Spleen (tissue), 11 donors: ENCODE measurements at regions not wholly inside any gene's neighbourhood (a gene's known extent, or its start where the extent isn't known, plus 50 kb on each side); places are given as distances from the start of the nearest gene placed in this dataset.

Experiments
- DNase-seq: peaks from one replicate; pipeline ENCODE4 v3.0.0-alpha.2; 2020
- H3K27ac ChIP-seq, 8 donors: fragments of 200-600 bp; sonication (generic) in 7 of 8; 1 replicate in 4 of 8; 2 replicates in 4 of 8; pipeline versions ENCODE4 v1.5.0 to v1.8.0; 2016 to 2021; ENCODE audit warnings: inconsistent platforms in 4 of 8, mild to moderate bottlenecking in 4 of 8, moderate library complexity in 1 of 8
- H3K27me3 ChIP-seq, 7 donors: fragments of 200-600 bp; sonication (generic) in 6 of 7; replicated peaks in 1 of 7; 1 replicate in 4 of 7; 2 replicates in 3 of 7; pipeline versions ENCODE4 v1.5.0 to v1.8.0; 2016 to 2021; ENCODE audit warnings: inconsistent platforms in 3 of 7, mild to moderate bottlenecking in 1 of 7
- H3K36me3 ChIP-seq, 6 donors: fragments of 200-600 bp; sonication (generic) in 5 of 6; 1 replicate in 4 of 6; 2 replicates in 2 of 6; pipeline versions ENCODE4 v1.5.0 to v1.8.0; 2016 to 2021; ENCODE audit warnings: inconsistent platforms in 2 of 6
- H3K4me1 ChIP-seq, 6 donors: fragments of 200-600 bp; sonication (generic) in 5 of 6; 1 replicate in 3 of 6; 2 replicates in 3 of 6; pipeline versions ENCODE4 v1.5.0 to v1.8.0; 2016 to 2021; ENCODE audit warnings: inconsistent platforms in 3 of 6
- H3K4me3 ChIP-seq, 8 donors: fragments of 200-600 bp; sonication (generic) in 7 of 8; 1 replicate in 4 of 8; 2 replicates in 4 of 8; pipeline versions ENCODE4 v1.5.0 to v1.8.0; 2016 to 2021; ENCODE audit warnings: inconsistent platforms in 4 of 8, mild to moderate bottlenecking in 4 of 8, moderate library complexity in 2 of 8
- H3K9me3 ChIP-seq, 8 donors: fragments of 200-600 bp; sonication (generic) in 7 of 8; 1 replicate in 4 of 8; 2 replicates in 4 of 8; pipeline versions ENCODE4 v1.5.0 to v1.8.0; 2016 to 2021; ENCODE audit warnings: inconsistent platforms in 4 of 8
- POLR2A ChIP-seq, 3 donors: fragments of 450-650 bp; IDR thresholded peaks; one replicate each; pipeline ENCODE4 v1.5.1; 2017; ENCODE audit warnings: antibody characterized with exemption in 3 of 3, mild to moderate bottlenecking in 1 of 3
- POLR2AphosphoS5 ChIP-seq, 3 donors: sonication (generic); formaldehyde crosslinking; IDR thresholded peaks; one replicate each; pipeline ENCODE4 v1.5.1; 2017; ENCODE audit warnings: antibody characterized with exemption in 3 of 3
- WGBS, 5 donors: extraction: QIAGEN DNeasy Blood & Tissue Kit in 3 of 5; methylation state at CpG; one replicate each; pipeline versions ENCODE4 v1.1.5 to v1.1.7; 2013 to 2018; 5-methylcytosine and 5-hydroxymethylcytosine counted together
- intact Hi-C: fragments of 100-400 bp; cut with DNase I; formaldehyde crosslinking; loops from one replicate; pipeline ENCODE4 v1.15.0; 2023; ENCODE audit warnings: low total_unique reads
- TF ChIP-seq, protein P1 (sequence below), 11 experiments: fragments of 200-600 bp in 7 of 11; fragments of 450-650 bp in 4 of 11; sonication (generic) in 4 of 11; IDR thresholded peaks in 8 of 11; conservative IDR thresholded peaks in 3 of 11; 1 replicate in 7 of 11; 2 replicates in 4 of 11; pipeline versions ENCODE4 v1.4.0 to v1.8.0; 2016 to 2021; ENCODE audit warnings: antibody characterized with exemption in 11 of 11, inconsistent platforms in 4 of 11, mild to moderate bottlenecking in 1 of 11
- donor health status: healthy with polysubstance abuse.
- donor health status: DM: no; HTN: no; CAD: no; lungs with moderate emphysema.
- donor health status: DM: no; HTN: no; CAD: no.
- donor health status: Bipolar disorder and iron deficiency.
- donor health status: healthy.
- donor health status: DM: no; HTN: no; CAD: no.
- donor health status: DM: yes; HTN: yes; CAD: no.

GRCh38 chr2:36178384-36178783 lies 177.2 kb upstream of the CRIM1 start:
- Histone ChIP-seq H3K27ac (no peak overlapping the region), H3K9me3 (peaks cover 0 to 4% (median 0%) of the 10 kb centered on the region in 8 donors), H3K27me3 (no peaks in the 10 kb centered on the region), H3K4me3 (no peak overlapping the region), H3K36me3 (no peaks in the 10 kb centered on the region), H3K4me1 (no peaks in the 10 kb centered on the region)
- 81 to 90% (median 85%) methylated on average over 2 of the region's 2 CpGs for WGBS, 5 donors
- TF ChIP-seq, protein P1, sequence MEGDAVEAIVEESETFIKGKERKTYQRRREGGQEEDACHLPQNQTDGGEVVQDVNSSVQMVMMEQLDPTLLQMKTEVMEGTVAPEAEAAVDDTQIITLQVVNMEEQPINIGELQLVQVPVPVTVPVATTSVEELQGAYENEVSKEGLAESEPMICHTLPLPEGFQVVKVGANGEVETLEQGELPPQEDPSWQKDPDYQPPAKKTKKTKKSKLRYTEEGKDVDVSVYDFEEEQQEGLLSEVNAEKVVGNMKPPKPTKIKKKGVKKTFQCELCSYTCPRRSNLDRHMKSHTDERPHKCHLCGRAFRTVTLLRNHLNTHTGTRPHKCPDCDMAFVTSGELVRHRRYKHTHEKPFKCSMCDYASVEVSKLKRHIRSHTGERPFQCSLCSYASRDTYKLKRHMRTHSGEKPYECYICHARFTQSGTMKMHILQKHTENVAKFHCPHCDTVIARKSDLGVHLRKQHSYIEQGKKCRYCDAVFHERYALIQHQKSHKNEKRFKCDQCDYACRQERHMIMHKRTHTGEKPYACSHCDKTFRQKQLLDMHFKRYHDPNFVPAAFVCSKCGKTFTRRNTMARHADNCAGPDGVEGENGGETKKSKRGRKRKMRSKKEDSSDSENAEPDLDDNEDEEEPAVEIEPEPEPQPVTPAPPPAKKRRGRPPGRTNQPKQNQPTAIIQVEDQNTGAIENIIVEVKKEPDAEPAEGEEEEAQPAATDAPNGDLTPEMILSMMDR (IDR thresholded peaks at IDR 0.05 in 8 of 11, conservative IDR thresholded peaks at IDR 0.05 in 3 of 11), result no peak
- no peak for TF ChIP-seq POLR2A (IDR thresholded peaks at IDR 0.05)
- no peak for TF ChIP-seq POLR2AphosphoS5 (IDR thresholded peaks at IDR 0.05)
- intact Hi-C loops, result no loop called here
- no peak for DNase-seq

GRCh38 chr2:36177282-36177681 lies 178.3 kb upstream of the CRIM1 start:
- TF ChIP-seq POLR2A (IDR thresholded peaks at IDR 0.05), result no peak
- TF ChIP-seq, protein P1 (IDR thresholded peaks at IDR 0.05 in 8 of 11, conservative IDR thresholded peaks at IDR 0.05 in 3 of 11), result no peak
- no peak for TF ChIP-seq POLR2AphosphoS5 (IDR thresholded peaks at IDR 0.05)
- intact Hi-C loops, result no loop called here
- no peak overlapping the region for H3K4me3 ChIP-seq
- no peaks in the 10 kb centered on the region for H3K36me3 ChIP-seq
- peaks cover 0 to 4% (median 0%) of the 10 kb centered on the region in 8 donors for H3K9me3 ChIP-seq
- H3K4me1 ChIP-seq, result no peaks in the 10 kb centered on the region
- H3K27ac ChIP-seq, result no peak overlapping the region
- no peak for DNase-seq
- WGBS, 5 donors, result 63 to 83% (median 69%) methylated on average over 2 of the region's 2 CpGs
- no peaks in the 10 kb centered on the region for H3K27me3 ChIP-seq

- no peak for TF ChIP-seq POLR2A (IDR thresholded peaks at IDR 0.05)
- no peak for TF ChIP-seq POLR2AphosphoS5 (IDR thresholded peaks at IDR 0.05)
- TF ChIP-seq, protein P1 (IDR thresholded peaks at IDR 0.05 in 8 of 11, conservative IDR thresholded peaks at IDR 0.05 in 3 of 11), result no peak
- H3K27me3 ChIP-seq, result no peaks in the 10 kb centered on the region
- H3K4me1 ChIP-seq, result no peaks in the 10 kb centered on the region
- DNase-seq, result no peak
- H3K4me3 ChIP-seq, result no peak overlapping the region
- intact Hi-C loops, result no loop called here
- 72 to 93% (median 81%) methylated on average over 1 of the region's 1 CpG for WGBS, 5 donors
- no peak overlapping the region for H3K27ac ChIP-seq
- no peaks in the 10 kb centered on the region for H3K36me3 ChIP-seq
- peaks cover 0 to 4% (median 0%) of the 10 kb centered on the region in 8 donors for H3K9me3 ChIP-seq
Observed at GRCh38 chr2:36174920-36175319, 180.7 kb upstream of the CRIM1 start.

DNA sequence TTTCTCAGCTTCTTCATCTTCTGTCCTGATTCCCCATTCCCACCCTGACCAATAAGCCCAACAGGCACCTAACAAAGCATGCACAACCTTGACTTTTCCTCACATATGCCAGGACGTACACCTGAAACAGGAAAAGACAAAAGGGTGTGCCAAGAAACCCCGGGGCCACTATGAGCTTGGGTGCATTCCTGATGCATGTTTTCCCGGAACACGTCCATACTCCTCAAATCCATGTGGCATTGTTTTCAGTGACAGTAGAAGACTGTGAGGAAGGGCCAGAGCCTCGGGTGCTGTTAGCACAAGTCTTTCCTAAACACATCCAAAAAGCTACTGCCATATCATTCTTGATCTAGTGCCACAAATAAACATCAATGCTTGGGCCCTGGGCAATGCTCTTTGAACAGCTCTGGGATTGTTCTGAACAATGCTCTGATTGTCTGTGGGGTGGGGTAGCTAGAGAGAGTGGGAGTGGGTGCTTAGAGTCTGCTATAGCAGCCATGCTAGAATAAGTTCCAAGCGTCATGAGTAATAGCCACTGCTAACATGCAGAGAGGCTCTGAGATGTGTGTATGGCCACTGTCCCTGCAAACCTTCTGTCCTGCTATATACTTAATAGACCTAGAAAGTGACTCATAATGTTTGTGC lies 181.7 kb upstream of the CRIM1 start:
- Histone ChIP-seq H3K4me1 (no peaks in the 10 kb centered on the region), H3K4me3 (no peak overlapping the region), H3K27me3 (no peaks in the 10 kb centered on the region), H3K9me3 (no peaks in the 10 kb centered on the region), H3K36me3 (no peaks in the 10 kb centered on the region), H3K27ac (no peak overlapping the region)
- WGBS, 5 donors, result 71 to 83% (median 77%) methylated on average over 6 of the region's 6 CpGs
- TF ChIP-seq, protein P1 (IDR thresholded peaks at IDR 0.05 in 8 of 11, conservative IDR thresholded peaks at IDR 0.05 in 3 of 11), result no peak
- TF ChIP-seq POLR2AphosphoS5 (IDR thresholded peaks at IDR 0.05) (no peak), POLR2A (IDR thresholded peaks at IDR 0.05) (no peak)
- intact Hi-C loops, result no loop called here
- DNase-seq, result no peak
